ENCODE measurements at regions not wholly inside any gene's neighbourhood (a gene's known extent, or its start where the extent isn't known, plus 50 kb on each side); places are given as distances from the start of the nearest gene placed in this dataset.

DNA sequence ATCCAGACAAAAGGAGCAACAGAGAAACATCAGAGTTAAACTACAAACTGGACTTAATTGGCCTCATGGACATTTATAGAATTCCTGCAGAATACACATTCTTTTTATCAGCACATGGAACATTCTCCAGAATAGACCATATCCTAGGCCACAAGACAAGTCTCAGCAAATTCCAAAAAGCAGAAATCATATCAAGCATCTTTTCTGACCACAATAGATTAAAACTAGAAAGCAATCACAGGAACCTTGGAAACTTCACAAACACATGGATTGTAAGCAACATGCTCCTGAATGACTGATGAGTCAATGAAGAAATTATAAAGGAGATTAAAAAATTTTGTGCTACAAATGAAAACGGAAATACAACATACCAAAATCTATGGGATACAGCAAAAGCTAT lies 526.7 kb downstream of the PCDH7 start:
- TF ChIP-seq CTCF (IDR thresholded peaks at IDR 0.05) (no peak), POLR2AphosphoS5 (IDR thresholded peaks at IDR 0.05) (no peak), EP300 (IDR thresholded peaks at IDR 0.05) (no peak)
